Left renal pelvis (tissue), 4 donors: ENCODE measurements at regions not wholly inside any gene's neighbourhood (a gene's known extent, or its start where the extent isn't known, plus 50 kb on each side); places are given as distances from the start of the nearest gene placed in this dataset.
A peak's percentile ranks its signal among the peaks of the same experiment; 100 is the strongest.

ENCODE experiments used
- DNase-seq, 4 donors: peaks; one replicate each; pipeline ENCODE4 v3.0.0-alpha.2; 2013; ENCODE audit warnings: low read depth in 4 of 4, low spot score in 3 of 4

DNA sequence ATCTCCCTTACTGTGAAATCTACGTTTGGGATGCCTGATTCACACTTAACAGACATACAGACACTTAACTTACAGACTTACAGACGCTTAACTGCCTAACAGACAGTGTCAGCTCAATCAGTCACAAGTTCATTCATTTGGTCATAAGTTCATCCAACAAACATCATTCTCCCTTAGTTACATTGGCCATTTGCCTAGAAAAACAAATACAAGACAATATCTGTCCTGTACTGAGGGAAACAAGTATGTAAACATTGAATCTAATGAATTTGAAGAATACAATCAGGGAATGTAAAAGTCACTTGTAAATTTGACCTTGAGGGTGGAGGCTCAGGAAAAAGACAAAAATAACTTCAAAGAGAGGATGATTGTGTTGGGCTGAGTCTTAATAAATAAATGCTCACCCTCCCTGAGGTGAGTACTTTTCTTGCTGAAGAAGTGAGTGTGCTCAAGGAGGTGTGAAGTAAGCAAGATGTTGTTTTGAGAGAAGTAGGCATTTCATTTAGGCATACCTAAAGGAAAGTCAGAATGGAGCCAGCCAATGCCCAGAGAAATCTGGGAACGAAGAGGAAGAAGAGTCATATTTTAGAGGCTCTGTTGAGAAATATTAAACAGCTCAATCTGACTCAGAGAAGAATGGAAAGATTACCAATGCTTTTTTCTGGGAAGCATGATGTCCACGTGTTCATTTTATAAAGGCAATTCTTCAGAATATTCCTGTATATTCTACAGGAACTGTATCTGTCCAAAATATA lies 958.4 kb upstream of the SLC10A2 start:
- no peak for DNase-seq

DNA sequence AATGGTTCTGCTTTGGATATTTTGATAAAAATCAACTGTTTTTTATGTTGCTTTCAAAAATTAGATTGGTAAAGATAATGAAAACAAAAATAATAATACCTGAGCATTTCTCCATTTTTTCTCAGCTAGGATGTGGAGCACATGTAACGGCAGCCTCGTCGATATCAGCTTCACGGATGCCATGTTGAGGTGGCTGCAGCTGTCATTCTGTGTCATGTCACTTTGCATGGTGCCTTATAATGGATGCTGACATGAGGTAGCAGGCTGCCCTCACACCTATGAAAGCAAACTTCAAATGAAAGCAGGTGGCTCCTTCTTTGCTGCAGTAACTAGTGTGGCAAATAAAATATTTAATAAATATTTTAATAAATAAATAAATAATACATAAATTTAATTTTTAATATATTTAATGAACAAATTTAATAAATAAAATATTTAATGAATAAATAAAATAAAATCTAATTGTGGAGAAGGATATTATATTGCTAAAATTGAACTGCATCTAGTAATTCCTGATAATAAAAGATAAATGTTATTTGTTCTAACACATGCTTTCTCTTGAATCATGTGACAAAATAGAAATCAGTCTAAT lies 955.7 kb upstream of the SLC10A2 start:
- no peak for DNase-seq

DNA sequence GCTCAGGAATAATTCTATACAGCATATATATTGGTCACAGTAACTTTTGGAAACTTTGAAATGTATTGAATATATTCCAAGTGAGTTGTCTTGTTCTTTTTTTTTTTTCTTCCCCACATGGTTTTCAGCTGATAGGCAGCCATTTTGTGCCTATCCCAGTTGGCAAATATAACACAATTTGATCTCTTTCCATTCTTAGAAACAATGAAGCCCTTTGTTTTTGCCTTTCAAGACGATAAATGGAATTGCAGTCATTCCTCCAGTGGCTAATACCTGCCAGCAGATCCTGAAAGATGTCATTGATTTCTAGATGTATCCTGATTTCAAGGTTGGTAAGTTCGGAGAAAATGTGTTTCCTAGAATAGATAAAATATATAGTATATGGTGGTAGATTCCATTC lies 951.1 kb upstream of the SLC10A2 start:
- DNase-seq, result no peak

DNA sequence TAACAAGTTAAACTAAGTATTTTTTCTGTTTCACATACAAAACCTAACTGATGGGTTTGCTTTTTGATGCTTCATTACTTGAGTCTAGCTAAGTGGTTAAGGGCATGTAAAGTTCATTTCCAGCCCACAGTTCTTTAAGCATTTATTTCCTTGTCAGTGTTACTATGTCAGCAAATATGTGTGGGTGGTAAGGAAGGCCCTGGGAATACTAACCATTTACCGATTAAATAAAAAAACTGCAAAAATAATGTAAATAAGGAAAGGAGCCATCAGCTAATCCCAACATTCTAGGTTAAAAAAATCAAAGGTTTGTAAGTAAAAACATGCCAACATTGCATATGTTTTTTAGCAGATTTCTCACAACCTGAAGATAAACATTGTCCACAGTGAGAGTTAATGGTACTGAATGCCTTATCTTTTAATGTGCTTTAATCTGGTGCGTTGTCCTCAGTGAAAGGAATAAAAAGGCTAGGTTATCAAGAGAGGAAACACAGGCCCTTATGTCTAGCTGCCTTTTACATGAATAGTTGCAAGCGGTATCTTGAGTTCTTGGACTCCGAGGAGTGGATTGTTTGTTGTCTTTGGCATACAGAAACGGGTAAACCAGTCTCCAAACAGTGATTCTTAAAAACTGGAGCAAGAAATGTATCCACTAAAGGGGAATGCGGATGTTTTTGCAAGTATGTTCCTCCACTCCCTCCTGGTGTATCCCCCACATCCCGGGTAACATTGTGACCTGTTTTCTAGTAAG lies 949.6 kb upstream of the SLC10A2 start:
- peak in 1 of 4 donors; percentile 22 for DNase-seq

DNA sequence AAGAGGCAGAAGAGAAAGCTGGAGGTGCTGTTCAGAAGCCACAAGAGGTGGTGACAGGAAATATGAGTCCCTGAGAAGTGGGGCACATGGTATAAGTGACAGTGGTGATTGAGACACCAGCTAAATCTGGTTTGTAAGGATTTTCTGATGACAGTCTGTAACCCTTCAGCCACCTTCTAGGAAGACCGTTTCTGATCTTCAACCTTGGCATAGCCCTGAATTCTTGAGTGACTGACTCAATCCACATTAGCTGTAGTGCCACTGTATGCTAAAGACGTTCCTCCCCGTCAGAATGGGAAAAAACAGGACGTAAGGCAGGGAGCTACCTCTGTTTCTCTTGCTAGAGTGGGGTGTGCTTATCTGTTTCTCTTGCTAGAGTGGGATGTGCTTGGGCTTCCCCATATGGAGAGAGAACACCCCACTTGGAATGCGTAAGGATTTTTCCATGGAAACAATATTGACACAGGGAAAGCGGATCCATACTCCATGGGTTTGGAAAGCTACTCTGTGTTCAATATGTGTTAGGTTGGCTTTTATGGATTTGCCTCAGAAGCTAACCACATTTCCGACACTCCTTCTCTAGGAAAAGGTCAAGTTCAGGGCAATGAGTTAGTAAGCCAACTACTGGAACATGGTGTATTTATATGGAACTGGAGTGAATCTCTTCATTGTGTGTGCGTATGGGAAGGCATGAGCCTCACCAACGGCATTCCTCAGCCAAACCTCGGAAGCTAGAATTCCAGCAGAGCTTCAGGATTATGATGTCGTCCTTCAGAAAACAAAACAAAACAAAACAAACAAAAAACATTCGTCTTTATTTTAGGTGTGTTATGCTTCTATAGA lies 948.8 kb upstream of the SLC10A2 start:
- no peak for DNase-seq

DNA sequence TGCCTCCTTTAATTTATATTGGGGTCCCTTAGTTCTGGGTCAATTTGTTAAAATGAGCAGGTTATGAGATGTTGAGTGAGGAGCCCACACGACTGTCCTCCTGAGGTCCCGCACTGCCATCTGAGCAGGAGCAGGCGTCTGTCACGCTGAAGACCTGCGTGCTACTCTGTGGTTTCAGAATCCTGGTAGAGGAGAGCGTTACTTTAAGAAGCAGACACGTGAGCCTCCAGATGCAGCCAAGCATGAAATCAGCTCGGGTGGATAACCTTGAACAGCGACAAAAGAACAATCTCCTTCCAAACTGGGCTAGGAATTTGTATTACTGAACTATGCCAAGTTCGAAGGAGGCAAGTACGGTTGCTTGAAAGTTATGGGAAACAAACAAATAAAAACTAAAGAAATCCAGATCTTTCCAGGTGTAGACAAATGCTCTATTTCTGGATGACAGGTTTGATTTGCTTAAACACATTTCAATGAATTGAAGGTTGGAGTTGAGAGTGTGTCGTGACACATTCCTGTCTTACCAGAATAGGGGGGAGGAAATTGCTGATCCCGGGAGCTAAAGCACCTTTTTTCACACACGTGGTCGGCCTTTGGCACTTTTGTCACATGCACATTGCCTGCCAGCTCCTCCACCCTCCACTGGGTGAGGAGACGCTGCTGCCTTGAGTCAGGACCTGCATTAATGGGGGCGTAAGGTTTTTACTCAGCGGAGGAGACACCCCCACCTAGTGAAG lies 945.5 kb upstream of the SLC10A2 start:
- peak in 2 of 4 donors; percentile 27 to 44 for DNase-seq

DNA sequence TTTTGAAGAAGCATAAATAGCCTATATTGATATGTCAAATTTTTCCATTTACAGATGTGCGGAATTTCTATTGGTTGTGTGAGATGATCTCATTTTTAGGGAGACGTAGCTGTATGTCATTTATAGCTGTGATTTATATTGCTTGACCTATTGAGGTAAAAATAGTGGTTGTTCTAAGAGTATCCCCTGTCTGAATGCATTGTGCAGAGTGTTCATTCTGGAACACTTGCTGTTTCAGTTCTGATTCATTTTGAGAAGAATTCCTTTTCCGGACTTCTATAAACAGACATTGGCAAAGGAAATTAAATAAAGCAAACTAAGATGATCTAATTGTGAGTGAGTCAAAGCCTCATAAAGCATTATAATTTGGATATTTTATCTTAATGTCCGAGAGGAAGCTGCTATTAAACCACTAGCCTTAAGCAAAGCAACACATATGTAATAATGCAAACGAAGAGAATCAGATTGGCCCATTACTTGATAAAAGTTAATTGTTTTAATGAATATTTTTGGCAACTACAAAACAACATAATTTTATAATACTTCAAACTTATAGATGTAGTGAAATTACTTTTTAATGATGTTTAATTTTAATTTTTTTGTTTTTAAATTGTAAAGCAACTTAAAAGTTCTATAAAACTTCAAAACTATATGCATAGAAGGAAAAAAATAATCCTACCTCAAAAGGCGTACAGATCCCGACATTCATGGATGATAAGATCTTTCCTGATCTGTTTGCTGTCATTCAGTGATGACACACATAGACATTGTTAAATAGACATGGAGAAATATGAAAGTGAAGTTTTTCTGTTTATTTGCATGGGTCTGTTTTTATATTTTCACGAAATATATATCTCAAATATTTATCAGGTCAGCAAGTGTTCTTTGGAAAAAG lies 942.6 kb upstream of the SLC10A2 start:
- DNase-seq, result no peak

DNA sequence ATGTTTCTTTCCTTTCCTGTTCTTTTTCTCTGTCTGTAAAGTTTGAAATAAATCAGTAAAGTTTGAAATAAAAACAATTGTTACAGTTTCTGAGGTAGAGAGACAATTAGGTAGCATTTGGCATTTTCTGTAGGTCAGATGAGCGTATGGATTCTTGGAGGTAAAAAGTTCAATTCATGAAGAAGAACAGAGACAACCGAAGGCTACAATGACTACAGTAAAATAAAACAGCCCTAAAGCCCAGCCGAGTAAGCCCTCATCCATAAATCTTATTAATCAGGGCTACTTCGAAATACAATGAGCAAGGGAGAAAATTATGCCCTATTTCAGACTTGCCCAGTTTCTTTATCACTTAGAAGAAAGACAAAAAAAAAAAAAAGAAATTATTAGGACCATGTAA lies 941.9 kb upstream of the SLC10A2 start:
- no peak for DNase-seq

DNA sequence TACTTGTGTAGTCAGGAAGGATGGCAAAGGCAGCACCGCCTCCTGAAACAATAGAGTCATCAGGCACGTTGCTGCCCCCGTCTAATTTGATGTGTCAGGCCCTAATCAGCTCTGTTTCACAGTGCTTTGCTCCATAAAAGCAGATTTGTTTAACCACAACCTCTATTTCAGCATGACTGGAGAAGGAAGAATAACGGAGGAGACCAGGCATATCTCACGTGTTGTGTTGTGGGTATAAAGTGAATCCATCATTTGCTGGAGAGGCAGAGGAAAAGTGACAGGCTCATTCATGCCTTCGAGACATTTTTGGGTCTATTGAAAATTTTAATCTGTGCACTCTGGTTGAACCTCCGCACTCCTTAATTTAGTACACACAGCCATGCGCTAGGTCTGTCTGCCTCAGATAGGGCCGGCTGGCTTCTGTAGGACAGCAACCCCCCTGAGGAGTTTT lies 940.4 kb upstream of the SLC10A2 start:
- DNase-seq, result peak in 1 of 4 donors; percentile 26

DNA sequence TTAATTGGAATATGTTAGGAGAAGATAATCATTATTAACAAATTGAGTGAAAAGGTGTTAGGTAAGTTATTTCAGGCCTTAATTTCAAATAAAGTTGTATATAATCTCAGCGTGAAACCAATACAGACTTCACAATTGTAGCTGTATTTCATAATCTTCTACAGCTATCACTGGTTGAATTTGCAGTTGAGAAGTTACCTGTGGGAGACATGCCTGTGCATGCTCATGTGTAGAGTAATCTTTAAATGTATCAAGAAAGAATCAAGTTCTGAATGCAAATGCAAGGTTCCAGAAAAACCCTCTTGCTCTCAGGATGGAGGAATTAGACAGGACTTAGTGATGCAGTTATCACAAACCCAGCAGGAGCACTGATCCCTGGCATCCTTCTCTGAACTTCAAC lies 938.4 kb upstream of the SLC10A2 start:
- no peak for DNase-seq

DNA sequence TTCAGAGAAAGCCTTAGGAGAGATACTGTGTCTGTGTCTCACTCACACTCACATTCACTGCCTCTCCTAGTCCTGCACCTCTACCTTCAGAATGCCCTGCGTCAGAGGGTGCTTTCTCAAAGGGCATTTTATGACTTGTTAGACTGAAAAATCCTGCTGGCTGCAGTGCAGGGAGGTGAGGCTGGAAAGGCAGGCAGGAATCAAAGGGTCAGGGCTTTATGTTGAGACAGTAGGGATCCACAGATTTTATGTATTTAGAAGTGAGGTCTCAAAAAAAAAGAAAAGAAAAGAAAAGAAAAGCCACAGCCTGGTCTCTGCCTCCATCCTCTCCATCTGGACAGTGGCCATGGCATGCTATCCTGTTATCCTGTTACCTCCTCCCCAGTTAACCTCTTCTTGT lies 936.0 kb upstream of the SLC10A2 start:
- DNase-seq, result no peak

DNA sequence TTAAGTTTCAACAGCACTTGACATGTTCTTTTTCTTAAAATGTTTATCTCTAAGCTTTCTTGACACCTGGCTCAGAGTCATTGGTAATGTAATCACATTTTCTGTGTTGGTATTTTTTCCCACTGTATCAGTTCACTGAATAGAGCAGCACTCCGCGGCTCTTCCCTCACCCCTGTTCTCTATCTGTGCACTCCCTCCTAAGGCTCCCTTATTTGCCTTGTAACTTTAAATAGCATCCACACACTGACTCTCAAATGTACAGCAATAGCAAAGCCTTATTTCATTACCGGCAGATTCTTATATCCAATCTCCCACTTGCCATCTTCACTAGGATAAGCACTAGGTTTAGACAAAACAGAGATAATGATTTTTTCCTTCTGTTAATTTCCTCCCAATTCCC lies 935.5 kb upstream of the SLC10A2 start:
- DNase-seq, result no peak

DNA sequence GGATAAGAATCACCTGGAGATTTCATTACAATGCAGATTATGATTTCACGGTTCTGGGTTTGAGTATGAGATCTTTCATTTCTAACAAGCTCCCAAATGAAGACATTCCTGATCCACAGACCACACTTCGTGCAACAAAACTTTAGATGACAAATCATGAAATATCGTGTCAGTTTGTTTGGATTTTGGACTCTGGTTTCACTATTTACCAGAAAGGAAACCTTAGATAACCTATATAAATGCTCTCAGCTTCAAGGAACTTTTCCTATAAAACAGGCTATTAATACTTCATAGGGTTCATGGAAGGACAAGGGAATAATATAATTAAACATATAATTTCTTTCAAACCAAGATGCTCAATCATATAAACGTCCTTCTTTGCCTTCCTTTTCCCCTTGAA lies 930.5 kb upstream of the SLC10A2 start:
- no peak for DNase-seq

DNA sequence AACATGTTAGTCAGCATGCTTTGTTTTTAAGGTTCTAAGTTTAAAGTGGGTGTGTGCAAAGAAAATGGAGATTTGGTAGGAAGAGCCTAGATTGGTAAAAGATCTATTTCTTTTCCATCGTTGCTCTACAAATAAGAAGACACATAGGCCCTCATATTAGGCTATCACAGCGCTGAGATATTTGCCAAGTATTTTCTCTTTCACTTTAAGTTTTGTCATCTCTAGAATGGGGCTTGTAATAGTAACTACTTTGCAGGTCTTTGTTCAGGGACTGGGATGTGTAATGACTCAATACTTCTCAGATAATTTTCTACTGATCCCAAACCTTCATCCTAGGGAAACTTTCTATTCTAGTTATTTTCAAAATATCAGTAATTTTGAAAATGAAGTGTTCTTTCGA lies 917.7 kb upstream of the SLC10A2 start:
- no peak for DNase-seq

DNA sequence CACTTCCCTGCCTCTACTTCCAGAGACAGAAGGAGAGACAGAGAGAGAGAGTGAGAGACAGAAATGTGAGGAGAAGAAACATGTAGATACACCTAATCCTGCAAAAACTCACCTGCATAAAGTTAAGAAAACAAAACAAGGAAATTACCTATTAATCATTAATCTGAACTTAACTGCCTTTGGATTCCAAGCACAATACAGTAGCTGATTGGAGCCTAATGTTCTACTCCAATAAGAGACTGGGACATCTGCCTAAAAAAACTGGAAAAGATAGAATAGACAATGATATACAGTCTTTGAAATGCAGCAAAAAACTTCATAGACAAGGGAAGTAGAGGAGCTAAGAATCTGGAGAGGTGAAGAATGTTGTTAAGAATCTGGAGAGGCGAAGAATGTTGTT lies 910.2 kb upstream of the SLC10A2 start:
- DNase-seq, result peak in 2 of 4 donors; percentile 10 to 16

DNA sequence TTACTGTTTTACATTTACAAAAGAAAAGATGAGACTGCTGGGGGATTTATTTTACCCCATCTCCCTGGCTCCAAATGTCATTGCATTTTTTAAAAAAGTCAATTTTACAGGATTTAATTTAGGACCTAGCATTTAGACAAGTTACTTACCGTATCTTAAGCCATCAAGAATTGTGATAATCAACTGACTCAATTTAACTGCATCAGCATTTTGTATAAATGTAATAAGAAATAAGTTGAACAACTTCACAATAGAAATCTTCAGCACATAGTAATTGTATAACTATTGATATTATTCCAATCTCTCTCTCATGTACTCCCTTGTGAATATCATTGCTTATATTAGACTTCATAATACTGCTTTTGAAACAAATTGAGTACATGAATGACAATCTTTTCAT lies 907.5 kb upstream of the SLC10A2 start:
- no peak for DNase-seq

DNA sequence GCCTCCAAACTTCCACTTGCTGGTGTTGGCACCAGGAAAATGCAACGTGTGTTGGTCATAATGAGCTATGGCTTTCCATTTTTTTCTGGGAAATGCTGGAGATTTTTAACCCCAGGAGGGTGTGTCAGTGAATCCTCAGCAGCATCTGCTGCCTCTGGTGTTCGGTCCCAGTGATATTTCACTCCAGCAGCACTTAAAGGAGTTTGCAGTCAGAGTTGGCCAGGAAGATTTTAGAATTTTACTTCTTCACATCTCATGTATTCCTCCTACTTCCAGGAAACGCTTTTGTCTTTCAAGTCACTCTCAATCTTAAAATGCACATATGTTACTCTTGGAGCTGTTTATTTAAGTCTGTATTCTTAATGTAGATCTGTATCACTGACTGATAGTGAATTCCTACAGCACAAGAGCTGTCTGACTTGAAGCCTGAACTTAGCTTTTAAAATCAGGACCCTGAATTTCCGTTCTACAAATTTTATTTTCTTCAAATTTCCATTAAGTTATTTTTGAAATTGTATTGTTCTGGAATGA lies 903.4 kb upstream of the SLC10A2 start:
- DNase-seq, result no peak

DNA sequence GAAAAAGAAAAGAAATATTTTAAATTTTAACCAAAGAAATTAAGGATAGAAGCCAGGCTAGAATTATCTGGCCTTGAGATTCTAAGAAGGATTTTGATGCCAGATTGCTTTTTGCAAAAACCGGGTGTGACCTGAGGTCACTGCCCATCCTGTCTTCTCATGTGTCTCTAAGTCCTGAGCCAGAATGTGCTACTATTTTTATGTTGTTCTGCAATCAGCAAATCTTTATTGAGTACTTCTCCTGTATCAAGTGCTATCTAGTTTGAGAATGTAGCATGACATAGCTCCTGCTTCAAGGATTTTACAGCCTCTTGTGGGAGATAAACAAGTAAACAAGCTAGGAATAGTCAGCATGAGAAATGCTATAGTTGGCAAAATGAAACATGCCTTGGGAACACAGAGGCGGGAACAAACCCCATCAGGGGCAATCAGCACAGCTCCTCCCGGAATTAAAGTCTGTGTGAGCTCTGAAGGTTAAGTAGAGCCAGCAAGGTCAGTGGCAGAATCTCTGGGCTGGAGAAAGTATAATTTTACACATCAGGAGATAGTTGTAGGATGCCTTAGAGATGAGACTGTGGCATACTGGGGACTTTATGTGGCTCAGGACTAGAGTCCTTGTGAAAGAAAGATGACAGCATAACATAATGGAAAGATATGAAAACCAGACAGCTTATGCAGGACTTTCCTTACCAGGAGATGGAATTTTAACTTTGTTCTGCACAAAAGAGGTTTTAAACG lies 899.5 kb upstream of the SLC10A2 start:
- DNase-seq, result no peak
